ENCODE measurements at regions not wholly inside any gene's neighbourhood (a gene's known extent, or its start where the extent isn't known, plus 50 kb on each side); places are given as distances from the start of the nearest gene placed in this dataset.

- TF ChIP-seq CTCF (conservative IDR thresholded peaks at IDR 0.05; ENCODE audit: low read depth in 2 of 2) (no peak), ETS1 (IDR thresholded peaks at IDR 0.05) (no peak), EZH2 (IDR thresholded peaks at IDR 0.05; ENCODE audit: low read depth, unreplicated experiment) (no peak), EZH2phosphoT487 (IDR thresholded peaks at IDR 0.05; ENCODE audit: unreplicated experiment) (no peak), REST (IDR thresholded peaks at IDR 0.05; ENCODE audit: unreplicated experiment) (no peak), POLR2AphosphoS5 (IDR thresholded peaks at IDR 0.05; ENCODE audit: low read depth) (no peak), ZNF462 (CRISPR knock-in tag; IDR thresholded peaks at IDR 0.05) (no peak)
Measured at GRCh38 chr2:54397426-54397825, 58.7 kb upstream of the SPTBN1 start.
